ENCODE measurements at regions not wholly inside any gene's neighbourhood (a gene's known extent, or its start where the extent isn't known, plus 50 kb on each side); places are given as distances from the start of the nearest gene placed in this dataset.

- TF ChIP-seq, protein P1, sequence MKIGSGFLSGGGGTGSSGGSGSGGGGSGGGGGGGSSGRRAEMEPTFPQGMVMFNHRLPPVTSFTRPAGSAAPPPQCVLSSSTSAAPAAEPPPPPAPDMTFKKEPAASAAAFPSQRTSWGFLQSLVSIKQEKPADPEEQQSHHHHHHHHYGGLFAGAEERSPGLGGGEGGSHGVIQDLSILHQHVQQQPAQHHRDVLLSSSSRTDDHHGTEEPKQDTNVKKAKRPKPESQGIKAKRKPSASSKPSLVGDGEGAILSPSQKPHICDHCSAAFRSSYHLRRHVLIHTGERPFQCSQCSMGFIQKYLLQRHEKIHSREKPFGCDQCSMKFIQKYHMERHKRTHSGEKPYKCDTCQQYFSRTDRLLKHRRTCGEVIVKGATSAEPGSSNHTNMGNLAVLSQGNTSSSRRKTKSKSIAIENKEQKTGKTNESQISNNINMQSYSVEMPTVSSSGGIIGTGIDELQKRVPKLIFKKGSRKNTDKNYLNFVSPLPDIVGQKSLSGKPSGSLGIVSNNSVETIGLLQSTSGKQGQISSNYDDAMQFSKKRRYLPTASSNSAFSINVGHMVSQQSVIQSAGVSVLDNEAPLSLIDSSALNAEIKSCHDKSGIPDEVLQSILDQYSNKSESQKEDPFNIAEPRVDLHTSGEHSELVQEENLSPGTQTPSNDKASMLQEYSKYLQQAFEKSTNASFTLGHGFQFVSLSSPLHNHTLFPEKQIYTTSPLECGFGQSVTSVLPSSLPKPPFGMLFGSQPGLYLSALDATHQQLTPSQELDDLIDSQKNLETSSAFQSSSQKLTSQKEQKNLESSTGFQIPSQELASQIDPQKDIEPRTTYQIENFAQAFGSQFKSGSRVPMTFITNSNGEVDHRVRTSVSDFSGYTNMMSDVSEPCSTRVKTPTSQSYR (CRISPR knock-in tag; IDR thresholded peaks at IDR 0.05), result no peak
- TF ChIP-seq CTCF (IDR thresholded peaks at IDR 0.05) (no peak), NFATC4 (CRISPR knock-in tag; IDR thresholded peaks at IDR 0.05) (no peak), ZNF232 (CRISPR knock-in tag; IDR thresholded peaks at IDR 0.05) (no peak), MLX (CRISPR knock-in tag; IDR thresholded peaks at IDR 0.05) (no peak), JUN (CRISPR knock-in tag; IDR thresholded peaks at IDR 0.05) (no peak), NR3C1 (CRISPR knock-in tag; conservative IDR thresholded peaks at IDR 0.05; ENCODE audit: low read depth) (no peak), CREM (CRISPR knock-in tag; IDR thresholded peaks at IDR 0.05) (no peak), SP1 (CRISPR knock-in tag; conservative IDR thresholded peaks at IDR 0.05) (no peak), ZNF425 (CRISPR knock-in tag; conservative IDR thresholded peaks at IDR 0.05) (no peak), ETV6 (CRISPR knock-in tag; IDR thresholded peaks at IDR 0.05) (no peak), MYBL2 (CRISPR knock-in tag; IDR thresholded peaks at IDR 0.05) (no peak), NFYB (CRISPR knock-in tag; conservative IDR thresholded peaks at IDR 0.05; ENCODE audit: low read depth) (no peak), CREB1 (CRISPR knock-in tag; IDR thresholded peaks at IDR 0.05) (no peak)
Measured at GRCh38 chr5:92963800-92964199, 617.2 kb downstream of the NR2F1-AS1 start.
